WTC11 (cell line): ENCODE measurements at regions not wholly inside any gene's neighbourhood (a gene's known extent, or its start where the extent isn't known, plus 50 kb on each side); places are given as distances from the start of the nearest gene placed in this dataset.

ENCODE experiments used
- ATAC-seq: fragments of 200-7000 bp; cut with Tn5 transposase; 2 replicates; pipeline ENCODE4 v1.10.0; 2021; ENCODE audit warnings: mild to moderate bottlenecking, moderate library complexity
- CTCF ChIA-PET: fragments of 300-600 bp; sonication (Branson Sonifier 250); formaldehyde crosslinking; loops from one replicate; lab custom pipeline; 2021; ENCODE audit warnings: antibody characterized with exemption; lab: Charles Lee
- POLR2A ChIA-PET: fragments of 350-600 bp; sonication (Branson Sonifier 250); formaldehyde crosslinking; loops from one replicate; lab custom pipeline; 2021; ENCODE audit warnings: antibody characterized with exemption; lab: Charles Lee
- DNase-seq: peaks from one replicate; pipeline ENCODE4 v3.0.0; 2021; ENCODE audit warnings: low spot score
- H3K27ac Mint-ChIP-seq: 2 replicates; pipeline ENCODE4 v1.8.0; 2021; ENCODE audit warnings: mixed read lengths
- H3K27me3 Mint-ChIP-seq: 2 replicates; pipeline ENCODE4 v1.8.0; 2021; ENCODE audit warnings: low read depth, mild to moderate bottlenecking, moderate library complexity, mixed read lengths
- H3K36me3 Mint-ChIP-seq: 2 replicates; pipeline ENCODE4 v1.8.0; 2021; ENCODE audit warnings: mixed read lengths
- H3K4me1 Mint-ChIP-seq: 2 replicates; pipeline ENCODE4 v1.8.0; 2022; ENCODE audit warnings: mixed read lengths
- H3K4me3 Mint-ChIP-seq: 2 replicates; pipeline ENCODE4 v1.8.0; 2021; ENCODE audit warnings: mild to moderate bottlenecking, moderate library complexity, mixed read lengths
- H3K9me3 Mint-ChIP-seq: 2 replicates; pipeline ENCODE4 v1.8.0; 2021; ENCODE audit warnings: mixed read lengths
- AFF4 ChIP-seq: sonication (generic); formaldehyde crosslinking; IDR thresholded peaks from 2 replicates; pipeline ENCODE4 v1.8.1; 2023; ENCODE audit warnings: mild to moderate bottlenecking, missing genetic modification reagents, borderline replicate concordance
- CREM ChIP-seq: sonication (generic); formaldehyde crosslinking; IDR thresholded peaks from 2 replicates; pipeline ENCODE4 v1.8.1; 2022; ENCODE audit warnings: mild to moderate bottlenecking, missing genetic modification reagents, moderate library complexity
- E2F1 ChIP-seq: sonication (generic); formaldehyde crosslinking; IDR thresholded peaks from 2 replicates; pipeline ENCODE4 v1.8.0; 2022; ENCODE audit warnings: mild to moderate bottlenecking, missing genetic modification reagents
- E2F4 ChIP-seq: sonication (generic); formaldehyde crosslinking; IDR thresholded peaks from 2 replicates; pipeline ENCODE4 v1.8.1; 2022; ENCODE audit warnings: low read depth, mild to moderate bottlenecking, moderate library complexity, missing genetic modification reagents, borderline replicate concordance
- ETV6 ChIP-seq: sonication (generic); formaldehyde crosslinking; IDR thresholded peaks from 2 replicates; pipeline ENCODE4 v1.8.1; 2022; ENCODE audit warnings: mild to moderate bottlenecking, missing genetic modification reagents
- JUN ChIP-seq: sonication (generic); formaldehyde crosslinking; IDR thresholded peaks from 2 replicates; pipeline ENCODE4 v1.8.0; 2023; ENCODE audit warnings: mild to moderate bottlenecking, missing genetic modification reagents
- MXD4 ChIP-seq: fragments of 250-450 bp; sonication (Bioruptor Pico); IDR thresholded peaks from 2 replicates; pipeline ENCODE4 v1.8.0; 2021; ENCODE audit warnings: mild to moderate bottlenecking, moderate library complexity, borderline replicate concordance
- MYBL2 ChIP-seq: sonication (generic); formaldehyde crosslinking; IDR thresholded peaks from 2 replicates; pipeline ENCODE4 v1.8.1; 2023; ENCODE audit warnings: mild to moderate bottlenecking, moderate library complexity, missing genetic modification reagents
- NR2C2 ChIP-seq: sonication (generic); formaldehyde crosslinking; IDR thresholded peaks from 2 replicates; pipeline ENCODE4 v1.8.0; 2022; ENCODE audit warnings: mild to moderate bottlenecking, missing genetic modification reagents
- PREB ChIP-seq: sonication (generic); formaldehyde crosslinking; IDR thresholded peaks from 2 replicates; pipeline ENCODE4 v1.8.1; 2022; ENCODE audit warnings: mild to moderate bottlenecking, missing genetic modification reagents, moderate library complexity, borderline replicate concordance
- RELA ChIP-seq: sonication (generic); formaldehyde crosslinking; IDR thresholded peaks from 2 replicates; pipeline ENCODE4 v1.8.1; 2022; ENCODE audit warnings: missing genetic modification reagents, mild to moderate bottlenecking, borderline replicate concordance
- SMAD3 ChIP-seq: sonication (generic); formaldehyde crosslinking; IDR thresholded peaks from 2 replicates; pipeline ENCODE4 v1.8.0; 2022; ENCODE audit warnings: missing genetic modification reagents, mild to moderate bottlenecking, borderline replicate concordance
- SP1 ChIP-seq: sonication (generic); formaldehyde crosslinking; conservative IDR thresholded peaks from 2 replicates; pipeline ENCODE4 v1.8.1; 2022; ENCODE audit warnings: missing genetic modification reagents
- TEAD4 ChIP-seq: sonication (generic); formaldehyde crosslinking; IDR thresholded peaks from 2 replicates; pipeline ENCODE4 v1.8.0; 2022; ENCODE audit warnings: mild to moderate bottlenecking, missing genetic modification reagents
- USF2 ChIP-seq: sonication (generic); formaldehyde crosslinking; IDR thresholded peaks from 2 replicates; pipeline ENCODE4 v1.8.1; 2023; ENCODE audit warnings: mild to moderate bottlenecking, missing genetic modification reagents, moderate library complexity
- ZNF121 ChIP-seq: sonication (generic); formaldehyde crosslinking; IDR thresholded peaks from 2 replicates; pipeline ENCODE4 v1.8.0; 2023; ENCODE audit warnings: missing genetic modification reagents
- ZNF219 ChIP-seq: sonication (generic); formaldehyde crosslinking; IDR thresholded peaks from 2 replicates; pipeline ENCODE4 v1.8.0; 2023; ENCODE audit warnings: missing genetic modification reagents, mild to moderate bottlenecking, borderline replicate concordance
- ZNF232 ChIP-seq: sonication (generic); formaldehyde crosslinking; IDR thresholded peaks from 2 replicates; pipeline ENCODE4 v1.8.0; 2022; ENCODE audit warnings: mild to moderate bottlenecking, missing genetic modification reagents
- ZNF423 ChIP-seq: fragments of 250-450 bp; sonication (Bioruptor Pico); IDR thresholded peaks from 2 replicates; pipeline ENCODE4 v2.1.2; 2022; ENCODE audit warnings: mild to moderate bottlenecking, moderate library complexity
- TF ChIP-seq, protein P1 (sequence below): sonication (generic); formaldehyde crosslinking; IDR thresholded peaks from 2 replicates; pipeline ENCODE4 v1.8.0; 2022; ENCODE audit warnings: mild to moderate bottlenecking, missing genetic modification reagents
- TF ChIP-seq, protein P2 (sequence below): sonication (generic); formaldehyde crosslinking; conservative IDR thresholded peaks from 2 replicates; pipeline ENCODE4 v1.8.1; 2022; ENCODE audit warnings: mild to moderate bottlenecking, missing genetic modification reagents
- TF ChIP-seq, protein P3 (sequence below): fragments of 250-450 bp; sonication (Bioruptor Pico); IDR thresholded peaks from 2 replicates; pipeline ENCODE4 v1.8.0; 2021; ENCODE audit warnings: mild to moderate bottlenecking
- TF ChIP-seq, protein P4 (sequence below): sonication (generic); formaldehyde crosslinking; IDR thresholded peaks from 2 replicates; pipeline ENCODE4 v1.8.1; 2023; ENCODE audit warnings: mild to moderate bottlenecking, missing genetic modification reagents

- peaks cover 49% of the 10 kb centered on the region for H3K9me3 Mint-ChIP-seq
- CTCF ChIA-PET, result no interaction called here
- no peak for DNase-seq
- H3K27ac Mint-ChIP-seq, result no peak overlapping the region
- no peak overlapping the region for H3K4me3 Mint-ChIP-seq
- H3K4me1 Mint-ChIP-seq, result no peaks in the 10 kb centered on the region
- POLR2A ChIA-PET, result no interaction called here
- TF ChIP-seq TEAD4 (no peak), ZNF121 (CRISPR knock-in tag) (no peak), ETV6 (CRISPR knock-in tag) (no peak), SP1 (CRISPR knock-in tag) (no peak), CREM (CRISPR knock-in tag) (no peak), PREB (CRISPR knock-in tag) (no peak), ZNF423 (no peak), E2F1 (no peak), RELA (CRISPR knock-in tag) (no peak), NR2C2 (no peak), MYBL2 (CRISPR knock-in tag) (no peak), AFF4 (no peak), SMAD3 (CRISPR knock-in tag) (no peak)
- TF ChIP-seq, protein P1, sequence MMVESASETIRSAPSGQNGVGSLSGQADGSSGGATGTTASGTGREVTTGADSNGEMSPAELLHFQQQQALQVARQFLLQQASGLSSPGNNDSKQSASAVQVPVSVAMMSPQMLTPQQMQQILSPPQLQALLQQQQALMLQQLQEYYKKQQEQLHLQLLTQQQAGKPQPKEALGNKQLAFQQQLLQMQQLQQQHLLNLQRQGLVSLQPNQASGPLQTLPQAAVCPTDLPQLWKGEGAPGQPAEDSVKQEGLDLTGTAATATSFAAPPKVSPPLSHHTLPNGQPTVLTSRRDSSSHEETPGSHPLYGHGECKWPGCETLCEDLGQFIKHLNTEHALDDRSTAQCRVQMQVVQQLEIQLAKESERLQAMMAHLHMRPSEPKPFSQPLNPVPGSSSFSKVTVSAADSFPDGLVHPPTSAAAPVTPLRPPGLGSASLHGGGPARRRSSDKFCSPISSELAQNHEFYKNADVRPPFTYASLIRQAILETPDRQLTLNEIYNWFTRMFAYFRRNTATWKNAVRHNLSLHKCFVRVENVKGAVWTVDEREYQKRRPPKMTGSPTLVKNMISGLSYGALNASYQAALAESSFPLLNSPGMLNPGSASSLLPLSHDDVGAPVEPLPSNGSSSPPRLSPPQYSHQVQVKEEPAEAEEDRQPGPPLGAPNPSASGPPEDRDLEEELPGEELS (CRISPR knock-in tag), result no peak
- TF ChIP-seq, protein P2, sequence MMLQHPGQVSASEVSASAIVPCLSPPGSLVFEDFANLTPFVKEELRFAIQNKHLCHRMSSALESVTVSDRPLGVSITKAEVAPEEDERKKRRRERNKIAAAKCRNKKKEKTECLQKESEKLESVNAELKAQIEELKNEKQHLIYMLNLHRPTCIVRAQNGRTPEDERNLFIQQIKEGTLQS (CRISPR knock-in tag), result no peak
- TF ChIP-seq, protein P3, sequence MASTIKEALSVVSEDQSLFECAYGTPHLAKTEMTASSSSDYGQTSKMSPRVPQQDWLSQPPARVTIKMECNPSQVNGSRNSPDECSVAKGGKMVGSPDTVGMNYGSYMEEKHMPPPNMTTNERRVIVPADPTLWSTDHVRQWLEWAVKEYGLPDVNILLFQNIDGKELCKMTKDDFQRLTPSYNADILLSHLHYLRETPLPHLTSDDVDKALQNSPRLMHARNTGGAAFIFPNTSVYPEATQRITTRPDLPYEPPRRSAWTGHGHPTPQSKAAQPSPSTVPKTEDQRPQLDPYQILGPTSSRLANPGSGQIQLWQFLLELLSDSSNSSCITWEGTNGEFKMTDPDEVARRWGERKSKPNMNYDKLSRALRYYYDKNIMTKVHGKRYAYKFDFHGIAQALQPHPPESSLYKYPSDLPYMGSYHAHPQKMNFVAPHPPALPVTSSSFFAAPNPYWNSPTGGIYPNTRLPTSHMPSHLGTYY, result no peak
- H3K27me3 Mint-ChIP-seq, result no peaks in the 10 kb centered on the region
- peaks cover 10% of the 10 kb centered on the region for H3K36me3 Mint-ChIP-seq
- no peak for ATAC-seq
These were observed 474.1 kb upstream of the MIS18BP1 start for GRCh38 chr14:45727133-45727532.

DNA sequence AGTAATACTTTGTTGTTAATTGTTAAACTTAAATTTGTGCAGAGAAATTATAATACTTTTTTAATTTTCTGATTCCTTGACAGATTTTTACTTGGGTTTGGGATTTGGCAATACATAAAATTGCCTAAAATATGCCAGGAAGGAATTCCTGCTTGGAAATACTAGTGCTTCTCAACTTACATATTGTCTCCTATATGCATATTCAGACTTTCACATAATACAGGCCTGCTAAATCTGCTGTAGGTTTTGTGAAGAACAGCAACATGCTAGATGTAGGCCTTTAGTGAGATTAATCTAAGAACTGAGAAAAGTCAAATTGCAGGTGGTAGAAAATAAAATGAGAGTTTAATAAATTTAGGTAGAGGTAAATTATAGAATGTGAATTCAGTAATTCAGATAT is 468.5 kb upstream of the MIS18BP1 start:
- DNase-seq (no peak), ATAC-seq (no peak)
- Mint-ChIP-seq H3K4me3 (no peak overlapping the region), H3K4me1 (no peaks in the 10 kb centered on the region), H3K36me3 (peaks cover 10% of the 10 kb centered on the region), H3K27ac (no peak overlapping the region), H3K9me3 (peaks cover 61% of the 10 kb centered on the region), H3K27me3 (no peaks in the 10 kb centered on the region)
- POLR2A ChIA-PET, result no interaction called here
- CTCF ChIA-PET, result no interaction called here
- no peak for TF ChIP-seq JUN (CRISPR knock-in tag)
- TF ChIP-seq, protein P4, sequence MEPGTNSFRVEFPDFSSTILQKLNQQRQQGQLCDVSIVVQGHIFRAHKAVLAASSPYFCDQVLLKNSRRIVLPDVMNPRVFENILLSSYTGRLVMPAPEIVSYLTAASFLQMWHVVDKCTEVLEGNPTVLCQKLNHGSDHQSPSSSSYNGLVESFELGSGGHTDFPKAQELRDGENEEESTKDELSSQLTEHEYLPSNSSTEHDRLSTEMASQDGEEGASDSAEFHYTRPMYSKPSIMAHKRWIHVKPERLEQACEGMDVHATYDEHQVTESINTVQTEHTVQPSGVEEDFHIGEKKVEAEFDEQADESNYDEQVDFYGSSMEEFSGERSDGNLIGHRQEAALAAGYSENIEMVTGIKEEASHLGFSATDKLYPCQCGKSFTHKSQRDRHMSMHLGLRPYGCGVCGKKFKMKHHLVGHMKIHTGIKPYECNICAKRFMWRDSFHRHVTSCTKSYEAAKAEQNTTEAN, result no peak
- no peak for TF ChIP-seq E2F4 (CRISPR knock-in tag)
- TF ChIP-seq ZNF232 (CRISPR knock-in tag), result no peak
- no peak for TF ChIP-seq USF2 (CRISPR knock-in tag)
- no peak for TF ChIP-seq MXD4 (CRISPR knock-in tag)
- no peak for TF ChIP-seq ZNF219 (CRISPR knock-in tag)
